H9 (cell line): ENCODE measurements at regions not wholly inside any gene's neighbourhood (a gene's known extent, or its start where the extent isn't known, plus 50 kb on each side); places are given as distances from the start of the nearest gene placed in this dataset.

Experiments
- DNase-seq: peaks from one replicate; pipeline ENCODE4 v3.0.0-alpha.2; 2017
- H2AFZ ChIP-seq: one replicate; pipeline ENCODE4 v1.6.1; 2013; ENCODE audit warnings: mild to moderate bottlenecking, low read length, control low read depth, moderate library complexity
- H2AK5ac ChIP-seq: 2 replicates; pipeline ENCODE4 v1.6.1; 2013; ENCODE audit warnings: low read length, control low read depth, mixed read lengths; ENCODE audit not compliant: insufficient read length
- H2BK120ac ChIP-seq: one replicate; pipeline ENCODE4 v1.6.1; 2013; ENCODE audit warnings: low read depth, mild to moderate bottlenecking, low read length, control low read depth, inconsistent platforms; ENCODE audit not compliant: poor library complexity, severe bottlenecking
- H2BK12ac ChIP-seq: 2 replicates; pipeline ENCODE4 v1.6.1; 2013; ENCODE audit warnings: low read length, control low read depth, mixed read lengths, low read depth; ENCODE audit not compliant: insufficient read length
- H2BK15ac ChIP-seq: 2 replicates; pipeline ENCODE4 v1.6.1; 2013; ENCODE audit warnings: low read depth, low read length, control low read depth
- H2BK20ac ChIP-seq: one replicate; pipeline ENCODE4 v1.6.1; 2013; ENCODE audit warnings: low read depth, mild to moderate bottlenecking, low read length, control low read depth, inconsistent platforms; ENCODE audit not compliant: poor library complexity, severe bottlenecking
- H2BK5ac ChIP-seq: 2 replicates; pipeline ENCODE4 v1.6.1; 2013; ENCODE audit warnings: low read length, control low read depth, mixed read lengths; ENCODE audit not compliant: insufficient read length
- H3K14ac ChIP-seq: 2 replicates; pipeline ENCODE4 v1.6.1; 2013; ENCODE audit warnings: low read length, control low read depth; ENCODE audit not compliant: insufficient read depth
- H3K18ac ChIP-seq: 2 replicates; pipeline ENCODE4 v1.6.1; 2013; ENCODE audit warnings: low read depth, mild to moderate bottlenecking, mixed read lengths, low read length, control low read depth; ENCODE audit not compliant: insufficient read length
- H3K23ac ChIP-seq: 2 replicates; pipeline ENCODE4 v1.6.1; 2013; ENCODE audit warnings: low read length, control low read depth, mixed read lengths, low read depth; ENCODE audit not compliant: insufficient read length
- H3K23me2 ChIP-seq: 2 replicates; pipeline ENCODE4 v1.6.1; 2013; ENCODE audit warnings: low read depth, mild to moderate bottlenecking, mixed read lengths, low read length, control low read depth; ENCODE audit not compliant: insufficient read length, poor library complexity, severe bottlenecking
- H3K27ac ChIP-seq: 2 replicates; pipeline ENCODE4 v1.5.1; 2013; ENCODE audit warnings: low read length, control low read depth, mixed read lengths, low read depth; ENCODE audit not compliant: insufficient read length
- H3K27me3 ChIP-seq: 2 replicates; pipeline ENCODE4 v1.6.1; 2013; ENCODE audit warnings: low read length, control low read depth, inconsistent platforms; ENCODE audit not compliant: insufficient read depth
- H3K4ac ChIP-seq: 2 replicates; pipeline ENCODE4 v1.6.1; 2013; ENCODE audit warnings: low read depth, mild to moderate bottlenecking, control low read depth, inconsistent platforms, low read length, moderate library complexity
- H3K4me1 ChIP-seq: 2 replicates; pipeline ENCODE4 v1.6.1; 2013; ENCODE audit warnings: low read length, control low read depth, inconsistent platforms; ENCODE audit not compliant: insufficient read depth
- H3K4me2 ChIP-seq: 2 replicates; pipeline ENCODE4 v1.6.1; 2013; ENCODE audit warnings: low read length, control low read depth, mixed read lengths; ENCODE audit not compliant: insufficient read length, insufficient read depth
- H3K56ac ChIP-seq: 2 replicates; pipeline ENCODE4 v1.6.1; 2013; ENCODE audit warnings: low read depth, mild to moderate bottlenecking, mixed read lengths, low read length, control low read depth; ENCODE audit not compliant: insufficient read length
- H3K79me1 ChIP-seq: 2 replicates; pipeline ENCODE4 v1.6.1; 2013; ENCODE audit warnings: low read depth, mild to moderate bottlenecking, moderate library complexity, low read length, control low read depth, inconsistent platforms; ENCODE audit not compliant: insufficient read depth, poor library complexity, severe bottlenecking
- H3K79me2 ChIP-seq: 2 replicates; pipeline ENCODE4 v1.6.1; 2013; ENCODE audit warnings: low read length, control low read depth, inconsistent platforms; ENCODE audit not compliant: insufficient read depth
- H3K9ac ChIP-seq: 2 replicates; pipeline ENCODE4 v1.6.1; 2013; ENCODE audit warnings: low read length, control low read depth, mixed read lengths; ENCODE audit not compliant: insufficient read length; ENCODE audit errors: extremely low read depth
- H3K9me3 ChIP-seq: one replicate; pipeline ENCODE4 v1.6.1; 2013; ENCODE audit warnings: low read depth, low read length, inconsistent platforms; ENCODE audit not compliant: control insufficient read depth
- H3T11ph ChIP-seq: one replicate; pipeline ENCODE4 v1.6.1; 2013; ENCODE audit warnings: mild to moderate bottlenecking, low read length, control low read depth, inconsistent platforms
- H4K20me1 ChIP-seq: one replicate; pipeline ENCODE4 v1.6.1; 2013; ENCODE audit not compliant: control insufficient read depth, insufficient read length, insufficient read depth
- H4K5ac ChIP-seq: 2 replicates; pipeline ENCODE4 v1.6.1; 2013; ENCODE audit warnings: low read depth, mild to moderate bottlenecking, mixed read lengths, low read length, control low read depth; ENCODE audit not compliant: insufficient read length
- H4K8ac ChIP-seq: replicated peaks from 2 replicates; pipeline ENCODE4 v1.6.1; 2013; ENCODE audit warnings: low read length, control low read depth, mixed read lengths, low read depth; ENCODE audit not compliant: insufficient read length
- H4K91ac ChIP-seq: 2 replicates; pipeline ENCODE4 v1.6.1; 2013; ENCODE audit warnings: low read depth, mild to moderate bottlenecking, moderate library complexity, mixed read lengths, low read length, control low read depth; ENCODE audit not compliant: insufficient read length
- H3K27ac Mint-ChIP-seq, 3 experiments: 2 replicates in 2 of 3; 3 replicates in 1 of 3; pipeline ENCODE4 v1.8.0; 2020 to 2021; ENCODE audit warnings: mixed read lengths in 3 of 3, mild to moderate bottlenecking in 1 of 3, moderate library complexity in 1 of 3
- H3K27me3 Mint-ChIP-seq: 2 replicates; pipeline ENCODE4 v1.8.0; 2021; ENCODE audit warnings: low read depth, mild to moderate bottlenecking, moderate library complexity, mixed read lengths
- H3K36me3 Mint-ChIP-seq, 3 experiments: 2 replicates in 2 of 3; 3 replicates in 1 of 3; pipeline ENCODE4 v1.8.0; 2020 to 2021; ENCODE audit warnings: low read depth in 3 of 3, mixed read lengths in 3 of 3; ENCODE audit not compliant: insufficient read depth in 1 of 3
- H3K4me1 Mint-ChIP-seq, 2 experiments: 2 replicates each; pipeline ENCODE4 v1.8.0; 2020; ENCODE audit warnings: mixed read lengths in 2 of 2
- H3K4me3 Mint-ChIP-seq, 2 experiments: 2 replicates in 1 of 2; 3 replicates in 1 of 2; pipeline ENCODE4 v1.8.0; 2020 to 2021; ENCODE audit warnings: mild to moderate bottlenecking in 2 of 2, mixed read lengths in 2 of 2, moderate library complexity in 1 of 2
- H3K9me3 Mint-ChIP-seq, 2 experiments: 2 replicates in 1 of 2; 3 replicates in 1 of 2; pipeline ENCODE4 v1.8.0; 2020; ENCODE audit warnings: mild to moderate bottlenecking in 2 of 2, mixed read lengths in 2 of 2, moderate library complexity in 1 of 2
- CTCF ChIP-seq: fragments of 200-600 bp; sonication (generic); conservative IDR thresholded peaks from 3 replicates; pipeline ENCODE4 v1.8.0; 2021; ENCODE audit warnings: antibody characterized with exemption, mild to moderate bottlenecking
- WGBS: extraction: QIAGEN DNeasy Blood & Tissue Kit; methylation state at CpG from one replicate; pipeline ENCODE4 v1.1.7; 2013; ENCODE audit warnings: missing lambda C conversion rate, low lambda C conversion rate, mixed read lengths; ENCODE audit not compliant: insufficient read length; ENCODE audit errors: extremely low coverage; 5-methylcytosine and 5-hydroxymethylcytosine counted together

DNA sequence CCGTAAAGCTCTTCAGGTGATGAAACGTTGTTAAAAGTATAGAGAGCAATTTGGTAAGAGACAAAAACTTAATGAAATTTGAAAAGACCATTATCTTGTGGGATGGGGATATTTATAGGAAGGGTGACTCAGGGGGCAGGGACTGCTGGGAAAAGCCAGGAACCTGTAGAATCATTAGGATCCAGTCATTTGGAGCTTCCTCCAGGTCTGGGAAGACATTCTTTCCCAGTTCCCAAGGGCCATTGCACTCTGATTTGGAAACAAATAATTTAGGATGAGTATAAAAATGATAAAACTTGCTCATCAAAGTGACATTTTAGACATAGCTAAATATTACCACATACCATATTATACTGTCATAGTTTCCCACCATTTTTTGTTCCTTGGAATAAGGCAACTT is 143.9 kb downstream of the PFKFB3 start:
- no peak overlapping the region for H3T11ph ChIP-seq
- H3K79me1 ChIP-seq = no peaks in the 10 kb centered on the region
- no peaks in the 10 kb centered on the region for H3K23me2 ChIP-seq
- TF ChIP-seq CTCF = no peak
- no peaks in the 10 kb centered on the region for H3K79me2 ChIP-seq
- H2BK15ac ChIP-seq = no peak overlapping the region
- Mint-ChIP-seq H3K4me1 (peaks cover 15 to 19% of the 10 kb centered on the region in 2 experiments), H3K27ac (no peak overlapping the region), H3K27me3 (peaks cover 2% of the 10 kb centered on the region; the same call in 1 of the 2 replicates), H3K36me3 (no peaks in the 10 kb centered on the region), H3K4me3 (no peak overlapping the region), H3K9me3 (peaks cover 0 to 3% of the 10 kb centered on the region in 2 experiments; a peak in 1 of 5 replicates)
- H3K56ac ChIP-seq = no peak overlapping the region
- no peak overlapping the region for H4K5ac ChIP-seq
- no peak overlapping the region for H3K18ac ChIP-seq
- H4K8ac ChIP-seq = no peak overlapping the region
- no peak overlapping the region for H3K14ac ChIP-seq
- H3K4me1 ChIP-seq = no peaks in the 10 kb centered on the region
- H2BK120ac ChIP-seq = no peak overlapping the region
- no peak overlapping the region for H2AFZ ChIP-seq
- no peak overlapping the region for H3K4me2 ChIP-seq
- H2AK5ac ChIP-seq = no peak overlapping the region
- no peak overlapping the region for H3K9ac ChIP-seq
- DNase-seq = no peak
- no peak overlapping the region for H2BK12ac ChIP-seq
- H4K20me1 ChIP-seq = no peaks in the 10 kb centered on the region
- no CpG with 5 or more reads among the region's 2 CpGs for WGBS
- no peak overlapping the region for H4K91ac ChIP-seq
- no peaks in the 10 kb centered on the region for H3K27me3 ChIP-seq
- H3K4ac ChIP-seq = no peak overlapping the region
- no peak overlapping the region for H3K23ac ChIP-seq
- no peak overlapping the region for H2BK5ac ChIP-seq
- H3K9me3 ChIP-seq = no peaks in the 10 kb centered on the region
- H3K27ac ChIP-seq = no peak overlapping the region
- no peak overlapping the region for H2BK20ac ChIP-seq
